ENCODE measurements at regions not wholly inside any gene's neighbourhood (a gene's known extent, or its start where the extent isn't known, plus 50 kb on each side); places are given as distances from the start of the nearest gene placed in this dataset.

DNA sequence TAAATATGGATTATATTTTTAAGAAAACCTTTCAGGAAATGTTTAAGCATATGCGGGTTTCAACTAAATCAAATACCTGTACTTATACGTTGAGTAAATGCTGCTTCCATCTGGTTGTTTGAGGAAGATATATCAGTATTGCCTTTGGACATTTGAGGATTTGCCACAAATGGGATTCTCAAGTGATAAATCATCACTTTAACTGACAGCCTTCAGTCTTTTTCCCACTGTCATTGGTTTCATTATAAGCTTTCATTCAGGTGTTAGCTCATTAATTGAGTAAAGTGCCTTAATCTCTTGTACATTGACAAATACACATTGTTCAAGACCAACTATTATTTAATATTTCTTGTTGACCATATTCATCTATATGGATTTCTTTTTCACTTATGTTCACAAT is 217.2 kb downstream of the EDEM1 start:
- Mint-ChIP-seq H3K9me3 (no peaks in the 10 kb centered on the region), H3K4me3 (no peak overlapping the region), H3K36me3 (ENCODE audit: low read depth) (no peaks in the 10 kb centered on the region), H3K27me3 (ENCODE audit: low read depth, poor library complexity) (peaks cover 7% of the 10 kb centered on the region), H3K27ac (no peak overlapping the region), H3K4me1 (no peaks in the 10 kb centered on the region)
- DNase-seq = no peak
- TF ChIP-seq, protein P1, sequence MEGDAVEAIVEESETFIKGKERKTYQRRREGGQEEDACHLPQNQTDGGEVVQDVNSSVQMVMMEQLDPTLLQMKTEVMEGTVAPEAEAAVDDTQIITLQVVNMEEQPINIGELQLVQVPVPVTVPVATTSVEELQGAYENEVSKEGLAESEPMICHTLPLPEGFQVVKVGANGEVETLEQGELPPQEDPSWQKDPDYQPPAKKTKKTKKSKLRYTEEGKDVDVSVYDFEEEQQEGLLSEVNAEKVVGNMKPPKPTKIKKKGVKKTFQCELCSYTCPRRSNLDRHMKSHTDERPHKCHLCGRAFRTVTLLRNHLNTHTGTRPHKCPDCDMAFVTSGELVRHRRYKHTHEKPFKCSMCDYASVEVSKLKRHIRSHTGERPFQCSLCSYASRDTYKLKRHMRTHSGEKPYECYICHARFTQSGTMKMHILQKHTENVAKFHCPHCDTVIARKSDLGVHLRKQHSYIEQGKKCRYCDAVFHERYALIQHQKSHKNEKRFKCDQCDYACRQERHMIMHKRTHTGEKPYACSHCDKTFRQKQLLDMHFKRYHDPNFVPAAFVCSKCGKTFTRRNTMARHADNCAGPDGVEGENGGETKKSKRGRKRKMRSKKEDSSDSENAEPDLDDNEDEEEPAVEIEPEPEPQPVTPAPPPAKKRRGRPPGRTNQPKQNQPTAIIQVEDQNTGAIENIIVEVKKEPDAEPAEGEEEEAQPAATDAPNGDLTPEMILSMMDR (IDR thresholded peaks at IDR 0.05) = no peak

DNA sequence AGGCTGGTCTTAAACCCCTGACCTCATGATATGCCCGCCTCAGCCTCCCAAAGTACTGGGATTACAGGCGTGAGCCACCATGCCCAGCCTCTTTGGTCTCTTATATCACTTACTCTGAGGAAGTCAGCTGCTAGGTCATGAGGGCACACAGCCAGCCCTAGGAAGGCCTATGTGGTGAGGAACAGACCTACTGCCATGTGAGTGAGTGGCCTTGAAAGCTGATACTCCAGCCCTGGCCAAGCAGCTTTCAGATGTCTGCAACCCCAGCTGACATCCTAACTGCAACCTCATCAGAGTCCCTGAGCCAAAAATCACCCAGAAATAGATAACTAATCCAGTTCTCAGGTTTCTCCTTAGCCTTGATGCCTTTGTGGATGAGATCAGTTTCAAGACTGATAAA is 224.3 kb downstream of the EDEM1 start:
- no peaks in the 10 kb centered on the region for H3K4me1 Mint-ChIP-seq
- TF ChIP-seq, protein P1 (IDR thresholded peaks at IDR 0.05) = no peak
- H3K36me3 Mint-ChIP-seq (ENCODE audit: low read depth) = no peaks in the 10 kb centered on the region
- no peak for DNase-seq
- H3K27me3 Mint-ChIP-seq (ENCODE audit: low read depth, poor library complexity) = peaks cover 4% of the 10 kb centered on the region
- peaks cover 29% of the 10 kb centered on the region for H3K9me3 Mint-ChIP-seq
- no peak overlapping the region for H3K27ac Mint-ChIP-seq
- H3K4me3 Mint-ChIP-seq = no peak overlapping the region

DNA sequence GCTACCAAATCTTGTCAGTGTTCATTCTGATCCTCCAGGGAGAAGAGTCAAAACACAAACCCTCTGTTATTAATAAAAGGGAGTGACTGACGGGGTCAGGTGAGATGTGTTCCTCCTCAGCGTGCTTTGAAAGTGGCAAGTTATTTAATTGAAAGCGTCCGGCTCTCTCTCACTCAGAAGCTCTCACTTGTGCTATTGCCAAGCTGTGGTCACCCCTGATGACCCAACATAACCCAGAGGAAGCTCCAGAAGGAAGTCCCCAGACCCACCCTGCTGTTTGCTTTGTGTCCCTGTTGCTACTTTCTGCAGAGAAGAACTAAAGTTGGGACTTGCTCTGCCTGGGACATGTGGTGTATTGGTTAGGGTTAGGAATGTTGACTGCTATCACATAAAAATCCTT is 235.6 kb downstream of the EDEM1 start:
- Mint-ChIP-seq H3K27ac (no peak overlapping the region), H3K27me3 (ENCODE audit: low read depth, poor library complexity) (peaks cover 16% of the 10 kb centered on the region), H3K36me3 (ENCODE audit: low read depth) (no peaks in the 10 kb centered on the region), H3K4me3 (no peak overlapping the region), H3K9me3 (no peaks in the 10 kb centered on the region), H3K4me1 (peaks cover 17% of the 10 kb centered on the region)
- no peak for DNase-seq
- TF ChIP-seq, protein P1 (IDR thresholded peaks at IDR 0.05) = no peak

DNA sequence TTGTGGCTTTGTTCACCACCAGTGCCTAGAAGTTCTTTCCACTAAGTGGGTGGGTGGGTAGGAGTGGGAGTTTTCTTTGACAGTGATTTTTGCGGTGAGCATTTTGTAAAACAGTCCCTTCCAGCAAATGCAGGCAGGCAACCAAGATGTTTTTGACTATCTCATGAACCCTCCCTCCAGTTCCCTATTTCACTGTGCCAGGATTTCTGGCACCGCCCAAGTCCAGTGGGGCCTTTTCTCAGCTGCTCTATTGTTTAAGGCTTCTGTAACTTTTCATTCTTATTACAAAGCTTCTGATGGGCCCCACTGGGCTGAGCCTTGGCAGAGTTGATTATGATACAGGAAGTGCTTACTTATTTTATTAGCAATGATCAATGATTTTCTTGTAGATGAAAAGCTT is 236.0 kb downstream of the EDEM1 start:
- Mint-ChIP-seq H3K27ac (no peak overlapping the region), H3K4me1 (peaks cover 17% of the 10 kb centered on the region), H3K36me3 (ENCODE audit: low read depth) (no peaks in the 10 kb centered on the region), H3K9me3 (no peaks in the 10 kb centered on the region), H3K4me3 (no peak overlapping the region), H3K27me3 (ENCODE audit: low read depth, poor library complexity) (peaks cover 12% of the 10 kb centered on the region)
- DNase-seq = no peak
- TF ChIP-seq, protein P1 (IDR thresholded peaks at IDR 0.05) = no peak

DNA sequence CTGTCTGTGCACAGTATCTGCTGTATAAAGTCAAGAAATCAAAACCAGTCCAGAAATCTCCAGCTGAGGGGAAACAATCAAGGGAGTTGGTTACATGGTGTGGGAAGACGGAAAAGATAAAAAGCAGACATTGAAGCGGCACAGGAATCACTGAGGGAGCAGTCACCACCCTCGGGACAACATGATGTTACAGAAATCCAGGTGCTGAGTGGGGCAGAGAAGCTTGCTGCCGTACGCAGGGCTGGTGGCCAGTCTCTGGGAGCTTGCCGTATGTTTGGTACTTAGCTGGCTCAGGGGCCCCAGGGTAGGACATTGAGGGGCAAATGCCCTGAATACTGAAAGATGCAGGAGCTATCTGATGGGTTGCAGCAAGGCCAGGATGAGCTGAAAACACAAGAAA is 237.9 kb downstream of the EDEM1 start:
- Mint-ChIP-seq H3K4me1 (peaks cover 24% of the 10 kb centered on the region), H3K27ac (no peak overlapping the region), H3K4me3 (no peak overlapping the region), H3K9me3 (no peaks in the 10 kb centered on the region), H3K27me3 (ENCODE audit: low read depth, poor library complexity) (peaks cover 11% of the 10 kb centered on the region), H3K36me3 (ENCODE audit: low read depth) (no peaks in the 10 kb centered on the region)
- TF ChIP-seq, protein P1 (IDR thresholded peaks at IDR 0.05) = no peak
- no peak for DNase-seq

DNA sequence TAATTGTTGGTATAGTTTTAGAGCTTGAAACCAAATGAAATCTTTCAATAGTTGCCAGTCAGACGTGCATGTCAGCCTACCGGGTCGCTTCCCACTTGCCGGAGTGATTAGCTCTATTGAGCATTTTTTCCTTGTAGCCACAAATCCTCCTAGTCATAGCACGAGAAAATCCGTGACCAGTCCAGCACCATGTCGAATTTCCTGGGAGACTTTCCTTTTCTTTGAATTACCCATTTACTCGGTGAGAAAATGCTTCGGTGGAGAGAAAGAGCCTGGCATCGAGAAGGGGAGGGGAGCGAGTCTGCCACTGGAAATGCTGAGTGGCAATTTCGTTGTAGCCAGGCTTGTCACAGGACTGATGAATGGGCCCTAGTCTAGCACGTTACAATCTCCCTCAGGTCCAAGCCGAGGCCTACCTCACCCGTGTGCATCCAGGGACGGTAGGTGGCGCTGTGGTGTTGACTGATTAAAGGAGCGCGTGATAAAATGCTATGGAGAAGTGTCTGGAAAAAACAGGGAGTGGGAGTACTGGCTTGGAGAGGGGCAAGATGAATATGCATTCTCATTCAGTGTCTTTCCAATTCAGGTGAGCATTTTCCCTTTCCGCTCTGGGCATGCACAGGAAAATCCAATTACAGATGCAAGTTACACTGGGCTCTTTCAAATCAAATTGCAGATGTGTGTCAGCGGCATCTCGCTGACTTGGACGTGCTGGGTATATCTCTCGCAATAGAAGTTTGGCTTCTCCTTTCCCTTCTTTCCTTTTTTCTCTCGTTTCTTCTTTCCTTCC is 238.8 kb downstream of the EDEM1 start:
- Mint-ChIP-seq H3K4me1 (peaks cover 24% of the 10 kb centered on the region), H3K9me3 (no peaks in the 10 kb centered on the region), H3K27ac (no peak overlapping the region), H3K4me3 (no peak overlapping the region), H3K36me3 (ENCODE audit: low read depth) (no peaks in the 10 kb centered on the region), H3K27me3 (ENCODE audit: low read depth, poor library complexity) (peaks cover 14% of the 10 kb centered on the region)
- TF ChIP-seq, protein P1 (IDR thresholded peaks at IDR 0.05) = peak; percentile 87
- DNase-seq = peak; percentile 96

Measured in nephron progenitor cell (in vitro differentiated cells).